IPS-NIHi7 (cell line): ENCODE measurements at regions not wholly inside any gene's neighbourhood (a gene's known extent, or its start where the extent isn't known, plus 50 kb on each side); places are given as distances from the start of the nearest gene placed in this dataset.

Experiments
- DNase-seq: peaks from one replicate; pipeline ENCODE4 v3.0.0; 2012; ENCODE audit warnings: mixed read lengths; ENCODE audit errors: extremely low spot score

DNA sequence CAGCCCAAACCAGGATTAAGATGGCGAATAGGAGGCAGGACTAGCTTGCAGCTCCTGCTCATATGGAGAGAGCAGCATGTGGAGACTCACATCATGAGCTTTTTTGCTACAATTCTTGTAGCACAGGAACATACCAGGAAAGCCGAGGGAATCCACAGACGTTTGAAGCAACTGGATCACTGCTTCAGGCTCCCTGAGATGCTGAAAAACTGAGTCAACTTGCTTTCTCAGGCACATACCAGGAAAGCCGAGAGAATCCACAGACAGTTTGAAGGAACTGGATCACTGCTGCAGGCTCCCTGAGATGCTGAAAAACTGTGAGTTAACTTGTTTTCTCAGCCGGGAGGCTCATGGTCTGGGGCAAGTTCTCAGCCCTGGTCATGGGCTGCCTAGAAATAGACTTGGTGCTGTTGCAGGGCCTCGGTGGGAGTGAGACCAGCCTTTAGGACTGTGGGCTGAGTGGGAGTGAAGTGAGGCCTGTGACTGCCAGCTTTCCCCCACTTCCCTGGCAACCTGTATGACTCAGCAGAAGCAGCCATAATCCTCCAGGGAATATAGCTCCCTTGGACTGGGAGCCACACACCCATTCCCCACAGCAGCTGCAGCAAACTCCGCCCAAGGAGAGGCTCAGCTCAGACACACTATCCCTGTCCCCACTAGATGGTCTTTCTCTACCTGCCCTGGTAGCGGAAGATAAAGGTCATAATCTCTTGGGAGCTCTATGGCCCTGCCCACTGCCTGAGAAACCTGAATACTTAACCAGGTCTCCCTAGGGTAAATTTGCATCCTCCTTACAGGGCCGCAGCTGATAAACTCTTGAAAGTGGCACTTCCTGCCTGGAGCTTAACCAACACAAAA lies 51.9 kb upstream of the PFN2 start:
- DNase-seq = no peak

DNA sequence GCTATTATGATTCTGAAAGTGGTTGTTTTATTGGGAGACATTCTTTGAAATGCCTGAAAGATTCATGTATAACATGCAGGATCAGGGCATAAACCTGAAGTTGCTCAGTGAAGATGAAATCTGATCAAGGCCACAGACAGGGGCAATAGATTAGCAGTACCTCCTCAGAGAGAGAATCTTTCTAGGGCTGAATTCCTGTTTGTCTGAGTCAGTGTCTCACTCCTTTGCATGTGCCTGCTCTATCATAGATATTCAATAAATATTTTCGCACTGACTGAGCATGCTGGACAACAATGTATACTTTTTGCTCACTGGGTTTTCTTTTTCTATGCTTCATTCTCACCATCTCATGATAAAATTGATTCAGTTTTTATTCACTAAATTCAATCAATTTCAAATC lies 49.8 kb upstream of the PFN2 start:
- DNase-seq = no peak
